ENCODE measurements at regions not wholly inside any gene's neighbourhood (a gene's known extent, or its start where the extent isn't known, plus 50 kb on each side); places are given as distances from the start of the nearest gene placed in this dataset.

- TF ChIP-seq USF1 (IDR thresholded peaks at IDR 0.05; ENCODE audit: borderline replicate concordance, low read depth) = no peak
Measured at GRCh38 chr4:13284932-13285331, 199.2 kb downstream of the RAB28 start (continued).

GRCh38 chr4:13276357-13276756 lies 207.8 kb downstream of the RAB28 start:
- TF ChIP-seq MEF2A (IDR thresholded peaks at IDR 0.05; ENCODE audit: borderline replicate concordance, low read depth) = no peak
- no peak for TF ChIP-seq TAF1 (IDR thresholded peaks at IDR 0.05; ENCODE audit: borderline replicate concordance, low read depth, low read length)
- no peak for TF ChIP-seq FOXJ3 (CRISPR knock-in tag; IDR thresholded peaks at IDR 0.05)
- no peak for TF ChIP-seq RXRA (IDR thresholded peaks at IDR 0.05; ENCODE audit: borderline replicate concordance, low read depth)
- no peak for TF ChIP-seq JUND (IDR thresholded peaks at IDR 0.05)
- no peak for TF ChIP-seq FOSL2 (IDR thresholded peaks at IDR 0.05; ENCODE audit: borderline replicate concordance, low read depth)
- no peak for TF ChIP-seq SIN3A (IDR thresholded peaks at IDR 0.05; ENCODE audit: borderline replicate concordance, low read depth, low read length)
- TF ChIP-seq TEAD4 (IDR thresholded peaks at IDR 0.05; ENCODE audit: borderline replicate concordance, insufficient read depth) = no peak
- no peak for TF ChIP-seq GABPA (IDR thresholded peaks at IDR 0.05; ENCODE audit: low read depth)
- TF ChIP-seq SMC3 (IDR thresholded peaks at IDR 0.05; ENCODE audit: low read depth, low read length) = no peak
- no peak for TF ChIP-seq ELF1 (IDR thresholded peaks at IDR 0.05)
- no peak for TF ChIP-seq PBX3 (IDR thresholded peaks at IDR 0.05)
- no peak for TF ChIP-seq EZH2phosphoT487 (IDR thresholded peaks at IDR 0.05; ENCODE audit: borderline replicate concordance, low read depth)
- TF ChIP-seq GATA2 (CRISPR knock-in tag; IDR thresholded peaks at IDR 0.05) = no peak
- no peak for TF ChIP-seq MXI1 (IDR thresholded peaks at IDR 0.05; ENCODE audit: low read depth, low read length)
- no peak for TF ChIP-seq NFIC (IDR thresholded peaks at IDR 0.05; ENCODE audit: borderline replicate concordance)
- no peak for TF ChIP-seq MAX (IDR thresholded peaks at IDR 0.05; ENCODE audit: low read depth)
- TF ChIP-seq TCF12 (IDR thresholded peaks at IDR 0.05) = no peak
- no peak for TF ChIP-seq USF2 (IDR thresholded peaks at IDR 0.05; ENCODE audit: borderline replicate concordance, low read depth, low read length)
- no peak for TF ChIP-seq RFX5 (IDR thresholded peaks at IDR 0.05; ENCODE audit: low read length)
- no peaks in the 10 kb centered on the region for H3K4me1 ChIP-seq (ENCODE audit: control insufficient read depth in 1 of 2, insufficient read depth in 2 of 2, low read depth in 1 of 2, low read length in 1 of 2)
- no peaks in the 10 kb centered on the region for H3K36me3 ChIP-seq (replicated peaks in 1 of 2; ENCODE audit: control insufficient read depth in 1 of 2, insufficient read depth in 2 of 2, low read length in 1 of 2)
- no peaks in the 10 kb centered on the region for H3K27me3 ChIP-seq (ENCODE audit: insufficient read depth)
- CTCF ChIA-PET = no interaction called here
- H3K4me3 ChIP-seq (ENCODE audit: low read depth in 2 of 2, low read length in 1 of 2) = no peak overlapping the region
- no peaks in the 10 kb centered on the region for H3K9me2 ChIP-seq
- H2AFZ ChIP-seq (ENCODE audit: low read depth) = no peak overlapping the region
- no peaks in the 10 kb centered on the region for H3F3A ChIP-seq (replicated peaks; ENCODE audit: insufficient read depth)
- no peak overlapping the region for H3K9ac ChIP-seq
- DNase-seq = no peak
- POLR2A ChIA-PET = no interaction called here
- WGBS (ENCODE audit: low lambda C conversion rate) = 69% methylated on average over 1 of the region's 1 CpG
- H3K79me2 ChIP-seq (ENCODE audit: insufficient read depth) = no peaks in the 10 kb centered on the region
- no peaks in the 10 kb centered on the region for H4K20me1 ChIP-seq (ENCODE audit: insufficient read depth)
- peaks cover 6% of the 10 kb centered on the region; the same call in 1 of the 2 replicates for H3K9me3 ChIP-seq
- no peak overlapping the region for H3K4me2 ChIP-seq
- no peak overlapping the region for H3K27ac ChIP-seq (ENCODE audit: low read depth in 2 of 2, low read length in 1 of 2)
